ENCODE measurements at regions not wholly inside any gene's neighbourhood (a gene's known extent, or its start where the extent isn't known, plus 50 kb on each side); places are given as distances from the start of the nearest gene placed in this dataset.
A peak's percentile ranks its signal among the peaks of the same experiment; 100 is the strongest.

- Histone ChIP-seq H3K4me2 (ENCODE audit: insufficient read depth, low read length, poor library complexity, severe bottlenecking) (no peak overlapping the region), H2BK5ac (ENCODE audit: low read length) (no peak overlapping the region), H3K18ac (ENCODE audit: low read length) (no peak overlapping the region), H2BK120ac (ENCODE audit: low read depth, low read length) (no peak overlapping the region), H4K8ac (ENCODE audit: low read depth, low read length) (no peak overlapping the region), H2BK12ac (ENCODE audit: low read length) (no peak overlapping the region), H2AFZ (ENCODE audit: low read length) (no peak overlapping the region), H2AK5ac (ENCODE audit: low read depth, low read length) (no peak overlapping the region), H3K4ac (ENCODE audit: low read length) (no peak overlapping the region), H2BK15ac (ENCODE audit: low read length) (no peak overlapping the region), H3K9me3 (replicated peaks in 1 of 2; ENCODE audit: control insufficient read depth in 2 of 2, insufficient read depth in 1 of 2, low read depth in 1 of 2, low read length in 2 of 2) (peaks cover 0 to 2% of the 10 kb centered on the region in 2 donors), H3K14ac (ENCODE audit: low read length) (no peak overlapping the region), H3K79me1 (ENCODE audit: low read depth, low read length) (no peaks in the 10 kb centered on the region), H3K23ac (ENCODE audit: low read depth, low read length, poor library complexity) (no peak overlapping the region), H3K9ac (ENCODE audit: low read depth, low read length, poor library complexity) (no peak overlapping the region), H3K27me3 (ENCODE audit: control insufficient read depth in 3 of 3, insufficient read depth in 3 of 3, low read depth in 1 of 3, low read length in 3 of 3) (peaks cover 0 to 76% (median 0%) of the 10 kb centered on the region in 3 experiments), H3K36me3 (replicated peaks in 1 of 2; ENCODE audit: control insufficient read depth in 2 of 2, insufficient read depth in 2 of 2, low read length in 2 of 2) (no peaks in the 10 kb centered on the region), H3K27ac (replicated peaks; ENCODE audit: low read length) (no peak overlapping the region), H3K4me3 (ENCODE audit: low read length in 2 of 2) (no peak overlapping the region), H3K4me1 (ENCODE audit: control insufficient read depth in 2 of 2, insufficient read depth in 1 of 2, low read depth in 1 of 2, low read length in 2 of 2) (peaks cover 0 to 2% of the 10 kb centered on the region in 2 donors), H4K91ac (ENCODE audit: low read depth, low read length, poor library complexity) (no peak overlapping the region)
- no CpG with 5 or more reads among the region's 9 CpGs for whole genome bisulfite sequencing, 2 donors (ENCODE audit: extremely low coverage in 2 of 2, insufficient read length in 2 of 2, insufficient replicate concordance in 1 of 2)
- no peak for DNase-seq (ENCODE audit: low spot score)
Observed at GRCh38 chr7:155363146-155363539, 65.5 kb downstream of the INSIG1 start.

- Histone ChIP-seq H2AFZ (ENCODE audit: low read length) (no peak overlapping the region), H3K27me3 (ENCODE audit: control insufficient read depth in 3 of 3, insufficient read depth in 3 of 3, low read depth in 1 of 3, low read length in 3 of 3) (peaks cover 0 to 73% (median 3%) of the 10 kb centered on the region in 3 experiments), H4K8ac (ENCODE audit: low read depth, low read length) (no peak overlapping the region), H4K91ac (ENCODE audit: low read depth, low read length, poor library complexity) (no peak overlapping the region), H3K4me3 (ENCODE audit: low read length in 2 of 2) (no peak overlapping the region), H3K4me1 (ENCODE audit: control insufficient read depth in 2 of 2, insufficient read depth in 1 of 2, low read depth in 1 of 2, low read length in 2 of 2) (peaks cover 0 to 2% of the 10 kb centered on the region in 2 donors), H3K27ac (replicated peaks; ENCODE audit: low read length) (no peak overlapping the region), H3K9ac (ENCODE audit: low read depth, low read length, poor library complexity) (no peak overlapping the region), H3K36me3 (replicated peaks in 1 of 2; ENCODE audit: control insufficient read depth in 2 of 2, insufficient read depth in 2 of 2, low read length in 2 of 2) (no peaks in the 10 kb centered on the region), H3K9me3 (replicated peaks in 1 of 2; ENCODE audit: control insufficient read depth in 2 of 2, insufficient read depth in 1 of 2, low read depth in 1 of 2, low read length in 2 of 2) (peaks cover 0 to 5% of the 10 kb centered on the region in 2 donors), H3K18ac (ENCODE audit: low read length) (no peak overlapping the region), H2BK120ac (ENCODE audit: low read depth, low read length) (no peak overlapping the region), H2AK5ac (ENCODE audit: low read depth, low read length) (no peak overlapping the region), H3K4ac (ENCODE audit: low read length) (no peak overlapping the region), H2BK15ac (ENCODE audit: low read length) (no peak overlapping the region), H3K14ac (ENCODE audit: low read length) (no peak overlapping the region), H2BK12ac (ENCODE audit: low read length) (no peak overlapping the region), H3K79me1 (ENCODE audit: low read depth, low read length) (no peaks in the 10 kb centered on the region), H3K23ac (ENCODE audit: low read depth, low read length, poor library complexity) (no peak overlapping the region), H3K4me2 (ENCODE audit: insufficient read depth, low read length, poor library complexity, severe bottlenecking) (no peak overlapping the region), H2BK5ac (ENCODE audit: low read length) (no peak overlapping the region)
- WGBS, 2 donors (ENCODE audit: extremely low coverage in 2 of 2, insufficient read length in 2 of 2, insufficient replicate concordance in 1 of 2) = no CpG with 5 or more reads among the region's 20 CpGs
- DNase-seq (ENCODE audit: low spot score) = no peak
Observed at GRCh38 chr7:155363852-155364600, 66.3 kb downstream of the INSIG1 start.

- Histone ChIP-seq H3K14ac (ENCODE audit: low read length) (no peak overlapping the region), H4K8ac (ENCODE audit: low read depth, low read length) (no peak overlapping the region), H2BK5ac (ENCODE audit: low read length) (no peak overlapping the region), H2AFZ (ENCODE audit: low read length) (no peak overlapping the region), H3K23ac (ENCODE audit: low read depth, low read length, poor library complexity) (no peak overlapping the region), H3K27me3 (ENCODE audit: control insufficient read depth in 3 of 3, insufficient read depth in 3 of 3, low read depth in 1 of 3, low read length in 3 of 3) (peaks cover 2 to 73% (median 15%) of the 10 kb centered on the region in 3 experiments), H3K9ac (ENCODE audit: low read depth, low read length, poor library complexity) (no peak overlapping the region), H3K18ac (ENCODE audit: low read length) (no peak overlapping the region), H3K4me2 (ENCODE audit: insufficient read depth, low read length, poor library complexity, severe bottlenecking) (no peak overlapping the region), H4K91ac (ENCODE audit: low read depth, low read length, poor library complexity) (no peak overlapping the region), H3K36me3 (replicated peaks in 1 of 2; ENCODE audit: control insufficient read depth in 2 of 2, insufficient read depth in 2 of 2, low read length in 2 of 2) (no peaks in the 10 kb centered on the region), H2BK15ac (ENCODE audit: low read length) (no peak overlapping the region), H2BK12ac (ENCODE audit: low read length) (no peak overlapping the region), H3K4me1 (ENCODE audit: control insufficient read depth in 2 of 2, insufficient read depth in 1 of 2, low read depth in 1 of 2, low read length in 2 of 2) (peaks cover 0 to 2% of the 10 kb centered on the region in 2 donors), H3K4ac (ENCODE audit: low read length) (no peak overlapping the region), H2BK120ac (ENCODE audit: low read depth, low read length) (no peak overlapping the region), H3K4me3 (ENCODE audit: low read length in 2 of 2) (no peak overlapping the region), H2AK5ac (ENCODE audit: low read depth, low read length) (no peak overlapping the region), H3K79me1 (ENCODE audit: low read depth, low read length) (no peaks in the 10 kb centered on the region), H3K27ac (replicated peaks; ENCODE audit: low read length) (no peak overlapping the region), H3K9me3 (replicated peaks in 1 of 2; ENCODE audit: control insufficient read depth in 2 of 2, insufficient read depth in 1 of 2, low read depth in 1 of 2, low read length in 2 of 2) (peaks cover 0 to 8% of the 10 kb centered on the region in 2 donors)
- WGBS, 2 donors (ENCODE audit: extremely low coverage in 2 of 2, insufficient read length in 2 of 2, insufficient replicate concordance in 1 of 2) = no CpG with 5 or more reads among the region's 12 CpGs
- no peak for DNase-seq (ENCODE audit: low spot score)
Observed at GRCh38 chr7:155365146-155365874, 67.6 kb downstream of the INSIG1 start.

- Histone ChIP-seq H3K4me1 (ENCODE audit: control insufficient read depth in 2 of 2, insufficient read depth in 1 of 2, low read depth in 1 of 2, low read length in 2 of 2) (peaks cover 2 to 11% of the 10 kb centered on the region in 2 donors), H3K9me3 (replicated peaks in 1 of 2; ENCODE audit: control insufficient read depth in 2 of 2, insufficient read depth in 1 of 2, low read depth in 1 of 2, low read length in 2 of 2) (peaks cover 0 to 8% of the 10 kb centered on the region in 2 donors), H2AFZ (ENCODE audit: low read length) (no peak overlapping the region), H3K36me3 (replicated peaks in 1 of 2; ENCODE audit: control insufficient read depth in 2 of 2, insufficient read depth in 2 of 2, low read length in 2 of 2) (no peaks in the 10 kb centered on the region), H2AK5ac (ENCODE audit: low read depth, low read length) (no peak overlapping the region), H3K9ac (ENCODE audit: low read depth, low read length, poor library complexity) (no peak overlapping the region), H3K79me1 (ENCODE audit: low read depth, low read length) (no peaks in the 10 kb centered on the region), H3K4me2 (ENCODE audit: insufficient read depth, low read length, poor library complexity, severe bottlenecking) (no peak overlapping the region), H2BK12ac (ENCODE audit: low read length) (no peak overlapping the region), H3K27ac (replicated peaks; ENCODE audit: low read length) (no peak overlapping the region), H3K27me3 (ENCODE audit: control insufficient read depth in 3 of 3, insufficient read depth in 3 of 3, low read depth in 1 of 3, low read length in 3 of 3) (peaks cover 33 to 72% (median 52%) of the 10 kb centered on the region in 3 experiments), H3K23ac (ENCODE audit: low read depth, low read length, poor library complexity) (no peak overlapping the region), H3K4ac (ENCODE audit: low read length) (no peak overlapping the region), H2BK15ac (ENCODE audit: low read length) (no peak overlapping the region), H3K18ac (ENCODE audit: low read length) (peak overlapping the region; percentile 57), H4K91ac (ENCODE audit: low read depth, low read length, poor library complexity) (no peak overlapping the region), H2BK5ac (ENCODE audit: low read length) (no peak overlapping the region), H4K8ac (ENCODE audit: low read depth, low read length) (no peak overlapping the region), H3K4me3 (ENCODE audit: low read length in 2 of 2) (peak overlapping the region in 1 of 2 donors; percentile 14), H2BK120ac (ENCODE audit: low read depth, low read length) (no peak overlapping the region), H3K14ac (ENCODE audit: low read length) (no peak overlapping the region)
- no CpG with 5 or more reads among the region's 7 CpGs for WGBS, 2 donors (ENCODE audit: extremely low coverage in 2 of 2, insufficient read length in 2 of 2, insufficient replicate concordance in 1 of 2)
- no peak for DNase-seq (ENCODE audit: low spot score)
Observed at GRCh38 chr7:155368894-155369600, 71.4 kb downstream of the INSIG1 start.

All from neuronal stem cell (in vitro differentiated cells).